ENCODE measurements at regions not wholly inside any gene's neighbourhood (a gene's known extent, or its start where the extent isn't known, plus 50 kb on each side); places are given as distances from the start of the nearest gene placed in this dataset.
"Not testable (repeated sequence)": the region's sequence is repeated elsewhere in the genome, so short reads cannot be mapped to it uniquely, and the experiment has no call there.

DNA sequence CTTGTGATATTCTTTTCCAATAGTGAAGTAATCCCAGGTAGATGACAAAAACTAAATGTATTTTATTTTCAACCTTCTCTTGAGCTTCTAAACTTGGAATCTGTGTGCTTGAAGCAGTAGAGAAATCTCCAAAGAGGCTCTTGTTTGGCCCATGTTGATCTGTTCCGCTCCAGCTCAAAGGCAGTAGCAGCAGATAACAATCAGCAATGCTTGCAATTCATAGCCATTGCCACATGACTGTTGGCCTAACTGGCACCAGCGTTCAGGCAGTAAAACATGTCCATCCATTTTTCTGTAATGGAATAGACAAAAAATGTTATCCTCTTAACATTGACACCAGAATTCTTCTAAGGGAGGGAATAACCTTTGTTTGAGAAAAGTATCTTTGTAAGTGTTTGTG lies 270.7 kb upstream of the MSX2 start:
- no peak for DNase-seq

DNA sequence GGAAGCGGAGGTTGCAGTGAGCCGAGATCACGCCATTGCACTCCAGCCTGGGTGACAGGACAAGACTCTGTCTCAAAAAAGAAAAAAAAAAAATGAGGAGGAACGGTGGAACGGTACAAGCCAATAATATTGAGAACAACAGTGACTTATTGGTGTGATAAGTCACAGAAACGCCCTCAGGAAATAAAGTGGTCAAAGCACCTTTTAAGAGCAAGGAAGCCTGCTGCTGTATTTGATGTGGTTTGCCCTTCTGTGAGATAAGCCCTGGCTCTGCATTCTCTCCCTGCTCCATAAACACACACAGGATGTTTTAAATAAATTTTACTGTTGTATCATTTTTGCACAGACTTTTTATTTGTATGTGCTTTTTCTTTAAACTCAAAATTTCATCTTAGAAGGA lies 269.9 kb upstream of the MSX2 start:
- DNase-seq, result no peak

DNA sequence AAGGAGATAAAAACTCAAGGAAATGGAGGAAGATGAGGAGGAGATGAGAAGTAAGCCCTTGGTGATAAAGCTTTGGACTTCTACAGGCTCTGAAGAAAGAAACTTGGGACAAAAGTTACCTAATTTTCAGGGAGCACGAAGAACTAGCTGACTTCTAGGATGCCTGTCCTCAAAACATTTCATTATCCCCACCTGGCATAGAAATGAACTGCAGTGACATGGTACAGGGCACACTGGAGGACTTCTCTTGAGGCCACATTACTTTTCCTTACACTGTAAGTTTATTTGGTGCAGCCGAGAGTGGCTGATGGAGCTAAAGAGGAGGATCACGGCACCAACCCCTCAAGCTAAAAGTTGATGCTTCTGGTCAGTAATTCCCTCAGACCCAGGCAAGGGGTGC lies 269.5 kb upstream of the MSX2 start:
- DNase-seq, result no peak

DNA sequence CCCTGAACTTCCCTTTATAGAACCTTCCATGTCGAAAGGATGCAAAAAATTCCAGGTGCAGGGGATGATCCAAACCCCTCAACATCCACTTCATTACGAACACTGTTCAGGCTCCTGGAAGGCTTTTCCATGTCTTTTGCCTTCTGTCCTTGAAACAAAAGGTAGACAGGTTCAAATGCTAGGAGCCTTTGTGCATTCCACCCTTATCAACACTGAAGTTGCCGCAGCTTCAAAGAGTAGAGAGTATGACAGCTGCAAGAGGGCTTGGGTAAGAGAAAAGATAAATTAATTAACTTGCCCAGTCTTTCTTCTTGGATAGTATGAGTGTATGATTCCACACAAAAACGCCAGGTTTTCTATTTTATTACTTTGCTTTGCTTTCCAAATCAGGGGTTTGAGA lies 269.1 kb upstream of the MSX2 start:
- no peak for DNase-seq

DNA sequence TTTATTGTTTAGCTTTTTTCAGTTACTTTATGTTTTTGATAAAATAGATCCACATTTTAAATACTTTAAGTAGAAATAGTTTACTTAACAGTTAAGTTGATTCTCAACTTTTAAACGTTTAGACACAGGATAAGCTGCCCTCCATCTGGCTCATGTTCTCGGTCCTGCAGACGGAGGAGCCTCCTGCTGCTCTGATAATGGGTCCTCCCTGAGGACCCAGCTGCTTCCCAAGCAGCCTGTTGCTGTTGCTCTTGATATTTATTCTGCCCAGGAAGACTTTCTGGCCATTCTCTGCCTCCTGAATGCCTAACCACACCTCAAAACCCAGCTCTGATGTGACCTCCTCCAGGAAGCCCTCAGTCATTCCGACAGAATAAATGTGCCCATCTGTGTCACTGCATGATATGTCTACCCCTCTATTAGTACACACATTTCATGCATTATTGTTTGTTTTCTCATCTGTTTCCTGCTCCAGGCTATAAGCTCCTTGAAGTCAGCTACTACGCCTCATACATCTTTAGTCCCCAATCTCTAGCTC lies 267.2 kb upstream of the MSX2 start:
- DNase-seq, result no peak

DNA sequence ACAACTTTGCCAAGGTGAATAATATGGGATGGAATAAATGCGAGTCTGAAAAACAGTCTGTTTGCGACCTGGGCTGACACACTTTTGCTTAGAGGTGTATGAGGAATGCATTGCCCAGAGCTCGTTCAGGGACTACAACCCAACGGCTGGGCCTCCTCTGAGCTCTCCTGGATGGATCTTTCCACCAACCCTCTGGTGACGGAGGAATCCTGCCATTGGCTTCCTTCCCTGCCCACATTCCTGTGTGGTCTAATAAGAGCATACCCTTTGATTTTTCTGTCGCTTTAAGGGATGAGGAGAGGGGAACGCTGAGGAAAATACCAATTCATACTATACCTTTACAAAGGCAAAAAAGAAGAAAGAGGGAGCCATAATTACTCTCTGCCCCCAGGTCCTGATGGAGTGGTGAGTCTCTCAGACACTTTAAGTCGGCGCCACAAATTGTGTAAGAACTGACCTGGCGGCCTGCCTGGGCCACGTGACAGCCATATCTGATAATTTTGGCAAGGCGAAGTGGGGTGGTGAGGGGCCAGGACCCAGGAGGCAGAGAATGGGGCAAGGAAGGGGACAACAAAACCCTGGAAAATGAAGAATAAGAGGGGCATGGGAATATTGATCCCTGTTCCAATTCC lies 265.2 kb upstream of the MSX2 start:
- DNase-seq, result no peak

DNA sequence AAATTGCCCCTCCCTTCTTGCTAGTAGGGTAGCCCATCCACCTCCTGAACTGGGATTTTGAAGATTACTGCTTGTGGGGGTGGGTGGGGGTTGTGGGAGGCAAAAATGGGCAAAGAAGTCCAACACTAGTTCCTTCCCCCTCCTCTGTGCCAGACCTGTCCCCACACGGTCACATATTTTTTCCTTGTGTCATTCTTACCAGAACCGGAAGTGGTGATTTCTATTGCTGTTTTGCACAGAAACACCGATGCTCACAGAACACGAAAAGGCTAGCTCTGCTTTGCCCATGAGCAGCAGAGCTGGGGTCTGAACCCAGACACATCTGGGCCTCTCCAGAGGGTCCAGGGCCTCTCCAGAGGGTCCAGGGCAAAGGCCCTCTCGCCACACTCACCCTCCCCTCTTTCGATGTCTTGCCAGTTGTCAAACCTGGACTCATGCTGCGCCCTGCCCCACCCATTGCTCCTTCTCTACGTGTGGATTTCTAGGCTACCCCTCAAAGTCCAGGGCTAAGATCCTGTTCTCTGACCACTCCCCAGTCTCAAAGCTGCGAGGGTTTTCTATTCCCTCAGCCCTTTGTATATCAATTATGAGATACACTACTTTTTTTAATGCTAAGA lies 264.4 kb upstream of the MSX2 start:
- no peak for DNase-seq

DNA sequence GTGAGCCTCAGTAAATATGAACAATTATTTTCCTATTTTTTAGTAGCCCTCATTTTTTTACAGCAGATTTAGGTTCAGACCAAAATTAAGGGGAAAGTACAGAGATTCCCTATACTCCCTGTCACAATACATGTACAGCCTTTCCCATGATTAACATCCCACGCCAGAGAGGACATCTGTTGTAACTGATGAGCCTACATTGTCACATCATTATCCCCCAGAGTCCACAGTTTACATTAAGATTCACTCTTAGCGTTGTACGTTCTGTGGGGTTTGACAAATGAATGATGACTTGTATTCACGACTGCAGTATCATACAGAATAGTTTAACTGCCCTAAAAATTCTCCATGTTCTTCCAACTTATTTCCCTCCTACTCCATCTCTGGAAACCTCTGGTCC lies 262.3 kb upstream of the MSX2 start:
- DNase-seq, result no peak

DNA sequence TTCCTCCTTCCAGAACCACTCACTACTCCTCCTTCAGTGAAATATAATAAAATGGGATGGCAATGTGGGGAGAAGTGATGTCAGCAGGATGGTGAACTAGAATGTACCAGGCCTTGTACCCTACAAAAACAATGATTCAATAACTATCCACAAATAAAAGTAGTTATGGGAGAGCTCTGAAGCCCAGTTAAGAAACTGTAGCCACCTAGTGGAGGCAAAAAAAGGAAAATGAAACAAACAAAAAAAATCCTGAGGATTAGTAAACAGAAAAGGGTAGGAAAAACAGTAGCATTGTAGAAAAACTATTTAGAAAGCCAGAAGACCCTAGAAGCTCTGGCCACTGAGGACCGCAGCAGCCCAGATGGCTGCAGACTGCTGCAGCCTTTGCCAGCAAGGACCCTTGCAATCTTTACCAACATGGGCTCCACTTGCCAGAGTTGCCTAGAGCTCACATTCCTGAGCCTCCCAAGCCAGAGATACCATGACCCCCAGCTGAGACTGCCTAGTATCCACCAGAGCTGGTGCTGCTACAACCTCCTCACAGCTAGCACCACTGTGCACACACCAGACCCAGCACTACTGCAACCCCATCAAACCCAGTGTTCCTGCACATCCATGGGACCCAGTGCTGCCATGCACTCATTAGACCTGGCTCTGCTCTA lies 259.7 kb upstream of the MSX2 start:
- no peak for DNase-seq

DNA sequence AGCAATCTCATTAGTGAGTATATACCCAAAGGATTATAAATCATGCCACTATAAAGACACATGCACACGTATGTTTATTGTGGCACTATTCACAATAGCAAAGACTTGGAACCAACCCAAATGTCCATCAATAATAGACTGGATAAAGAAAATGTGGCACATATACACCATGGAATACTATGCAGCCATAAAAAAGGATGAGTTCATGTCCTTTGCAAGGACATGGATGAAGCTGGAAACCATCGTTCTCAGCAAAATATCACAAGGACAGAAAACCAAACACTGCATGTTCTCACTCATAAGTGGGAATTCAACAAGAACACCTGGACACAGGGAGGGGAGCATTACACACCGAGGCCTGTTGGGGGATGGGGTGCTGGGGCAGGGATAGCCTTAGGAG lies 252.9 kb upstream of the MSX2 start:
- DNase-seq, result not testable (repeated sequence)

DNA sequence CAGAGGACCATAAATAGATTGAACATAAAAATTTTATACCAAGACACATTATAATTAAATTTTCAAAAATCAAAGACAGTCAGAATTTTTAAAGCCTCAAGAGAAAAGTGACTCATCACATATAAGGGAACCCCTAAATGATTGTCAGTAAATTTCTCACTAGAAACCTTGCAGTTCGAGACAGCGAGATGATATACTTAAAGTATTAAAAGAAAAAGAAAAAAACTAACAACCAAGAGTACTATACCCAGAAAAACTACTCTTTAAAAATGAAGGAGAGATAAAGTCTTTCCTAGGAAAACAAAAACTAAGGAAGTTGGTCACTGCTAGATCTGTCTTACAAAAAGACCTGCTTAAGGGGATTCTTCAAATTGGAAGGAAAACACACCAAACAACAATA lies 251.4 kb upstream of the MSX2 start:
- no peak for DNase-seq

DNA sequence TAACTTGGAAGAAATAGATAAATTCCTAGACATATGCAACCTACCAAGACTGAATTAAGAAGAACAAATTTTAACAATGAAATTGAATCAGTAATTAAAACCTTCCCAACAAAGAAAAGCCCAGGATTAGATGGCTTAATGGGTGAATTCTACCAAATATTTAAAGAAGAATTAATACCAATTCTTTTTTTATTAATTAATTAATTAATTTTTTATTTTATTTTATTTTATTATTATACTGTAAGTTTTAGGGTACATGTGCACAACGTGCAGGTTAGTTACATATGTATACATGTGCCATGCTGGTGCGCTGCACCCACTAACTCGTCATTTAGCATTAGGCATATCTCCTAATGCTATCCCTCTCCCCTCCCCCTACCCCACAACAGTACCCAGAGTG lies 248.4 kb upstream of the MSX2 start:
- not testable (repeated sequence) for DNase-seq

DNA sequence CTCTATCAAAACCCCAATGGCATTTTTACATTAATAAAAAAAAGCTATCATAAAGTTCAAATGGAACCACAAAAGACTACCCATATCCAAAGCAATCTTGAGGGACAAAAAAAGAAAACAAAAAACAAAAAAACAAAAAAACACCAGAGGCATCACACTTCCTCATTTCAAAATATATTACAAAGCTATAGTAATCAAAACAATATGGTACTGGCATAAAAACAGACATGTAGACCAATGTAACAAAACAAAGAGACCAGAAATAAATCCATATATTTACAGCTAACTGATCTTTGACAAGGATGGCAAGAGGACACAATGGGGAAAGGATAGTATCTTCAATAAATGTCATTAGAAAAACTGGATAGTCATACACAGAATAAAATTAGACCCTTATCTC lies 245.1 kb upstream of the MSX2 start:
- DNase-seq, result no peak

DNA sequence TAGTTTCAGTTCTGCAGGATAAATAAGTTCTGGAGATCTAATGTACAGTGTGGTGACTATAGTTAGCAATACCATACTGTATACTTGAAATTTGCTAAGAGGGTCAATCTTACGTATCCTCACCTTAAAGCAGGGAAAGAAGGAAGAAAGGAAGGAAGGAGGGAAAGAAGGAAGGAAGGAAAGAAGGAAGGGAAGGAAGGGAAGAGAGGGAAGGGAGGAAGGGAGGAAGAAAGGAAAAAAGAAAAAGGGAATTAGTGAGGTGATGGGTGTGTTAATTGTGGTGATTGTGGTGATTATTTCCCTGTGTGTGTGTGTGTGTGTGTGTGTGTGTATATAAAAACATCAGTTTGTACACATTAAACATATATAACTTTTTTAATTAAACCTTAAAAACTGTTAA lies 242.6 kb upstream of the MSX2 start:
- no peak for DNase-seq

DNA sequence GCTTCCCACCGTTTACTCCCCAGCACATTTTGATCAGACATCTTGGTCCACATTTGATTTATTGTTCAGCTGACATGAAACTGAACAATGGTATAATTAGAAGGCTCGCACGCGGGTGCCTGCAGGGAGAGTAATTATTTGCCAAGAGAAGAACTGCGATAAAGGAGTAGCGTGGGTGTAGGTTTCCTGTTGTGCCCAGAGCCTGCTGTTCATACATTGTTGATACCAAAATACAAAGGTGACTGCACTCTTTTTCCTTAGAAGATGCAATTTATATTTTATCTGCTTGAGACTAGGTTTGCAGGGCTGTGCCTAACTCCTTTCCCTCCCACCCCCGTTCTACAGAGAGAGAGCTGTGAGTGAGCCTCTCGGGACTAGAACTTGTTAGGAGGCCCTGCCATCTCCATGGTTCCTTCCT lies 241.8 kb upstream of the MSX2 start:
- DNase-seq, result no peak

DNA sequence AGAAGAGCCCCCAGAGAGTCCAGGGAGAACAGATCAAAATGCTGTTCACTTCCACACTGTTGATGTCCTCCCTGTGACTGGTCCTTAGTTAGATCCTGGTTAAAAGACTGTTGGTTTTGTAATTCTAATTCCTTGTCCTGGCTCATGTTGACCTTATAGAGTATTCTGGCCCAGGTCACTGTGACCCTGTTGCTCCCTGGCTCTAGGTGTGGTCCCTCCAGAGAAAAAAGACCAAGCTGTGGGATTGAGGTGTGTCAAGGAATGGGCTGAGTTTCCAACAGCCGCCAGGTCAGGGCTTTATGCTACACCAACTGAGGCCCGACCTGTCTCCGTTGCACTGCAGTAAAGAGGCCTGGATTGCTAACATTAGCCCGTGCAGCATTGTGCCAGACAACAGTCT lies 241.0 kb upstream of the MSX2 start:
- DNase-seq, result no peak

DNA sequence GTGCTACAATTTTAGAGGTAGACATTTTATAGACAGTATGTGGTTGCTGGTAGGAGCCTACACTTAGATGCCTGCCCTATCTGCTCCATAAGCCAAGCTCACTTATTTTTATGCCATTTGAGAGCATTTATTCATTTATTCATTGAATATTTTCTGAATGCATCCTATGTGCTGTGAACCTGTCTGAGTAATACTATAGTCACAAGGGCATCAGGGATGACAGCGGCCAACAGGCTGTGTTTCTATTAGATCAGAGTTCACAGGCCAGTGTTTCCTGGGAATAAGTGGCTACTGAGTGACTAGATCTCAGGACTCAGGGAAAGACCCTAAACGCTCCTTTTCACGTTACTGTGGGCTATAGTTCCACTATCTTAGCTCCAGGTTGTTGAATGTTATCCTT lies 235.2 kb upstream of the MSX2 start:
- DNase-seq, result no peak

DNA sequence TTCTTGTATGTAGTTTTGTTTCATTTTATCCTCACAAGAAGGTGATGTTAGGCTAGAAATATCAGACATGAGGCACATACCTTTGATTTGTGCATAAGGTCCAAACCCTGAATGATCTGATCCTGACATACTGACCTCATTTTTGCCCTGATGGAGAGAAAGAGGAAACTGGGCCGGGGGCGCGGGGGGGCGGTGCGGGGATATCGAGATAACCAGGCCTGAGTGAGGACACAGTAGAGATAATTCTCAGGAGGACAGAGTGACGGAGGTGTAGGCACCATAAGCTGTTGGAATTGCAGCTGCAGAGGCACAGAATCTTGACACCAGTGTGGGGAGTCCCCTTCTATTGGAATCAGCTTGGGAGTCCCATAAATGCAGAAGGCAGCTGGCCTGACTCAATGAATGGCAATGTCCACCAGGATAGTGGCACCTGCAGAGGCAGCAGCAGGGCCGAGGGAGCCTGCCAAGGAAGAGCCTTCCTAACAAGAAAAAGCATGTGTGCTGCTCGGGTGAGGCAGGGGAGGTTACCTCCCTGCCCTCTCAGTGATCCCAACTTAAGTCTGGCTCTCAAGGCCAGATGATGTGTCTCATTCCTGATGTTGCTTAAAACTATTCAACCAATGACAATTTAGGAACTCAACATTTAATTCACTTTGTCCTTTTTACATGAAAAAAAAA lies 234.3 kb upstream of the MSX2 start:
- DNase-seq, result no peak

DNA sequence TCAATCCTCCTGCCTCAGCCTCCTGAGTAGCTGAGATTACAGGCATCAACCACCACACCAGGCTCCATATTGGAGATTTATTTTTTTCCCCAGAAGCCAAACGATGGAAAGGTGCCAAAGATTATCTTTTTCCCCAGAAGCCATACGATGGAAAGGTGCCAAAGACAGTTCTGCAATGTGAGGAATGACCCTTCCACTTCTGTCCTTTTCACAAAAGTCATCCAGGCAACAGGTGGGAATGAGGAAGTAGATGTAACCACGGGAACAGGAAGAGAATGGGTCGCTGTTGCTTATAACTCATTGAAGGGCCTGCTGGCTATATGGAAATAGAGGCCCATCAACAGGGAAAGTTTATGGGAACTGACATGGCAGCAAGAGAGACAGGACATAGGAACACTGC lies 233.7 kb upstream of the MSX2 start:
- DNase-seq, result no peak

DNA sequence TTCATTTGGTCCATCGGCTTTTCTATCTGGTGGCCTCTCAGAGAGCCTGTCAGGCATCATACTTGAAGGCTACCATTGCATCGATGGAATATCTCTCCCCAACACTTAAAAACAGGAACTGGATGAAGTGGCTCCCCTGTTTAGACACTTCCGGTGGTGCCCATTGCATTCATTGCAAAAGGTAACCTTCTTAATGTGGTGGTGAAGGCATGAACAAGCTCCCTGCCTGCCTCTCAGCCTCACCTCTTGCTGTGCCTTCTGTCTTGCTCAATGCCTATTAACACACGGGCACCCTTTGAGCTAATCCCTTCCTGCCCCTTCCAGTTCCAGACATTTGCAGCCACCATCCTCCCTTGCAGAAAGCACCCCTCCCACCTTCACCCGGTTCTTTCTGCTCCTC lies 233.1 kb upstream of the MSX2 start:
- no peak for DNase-seq

DNA sequence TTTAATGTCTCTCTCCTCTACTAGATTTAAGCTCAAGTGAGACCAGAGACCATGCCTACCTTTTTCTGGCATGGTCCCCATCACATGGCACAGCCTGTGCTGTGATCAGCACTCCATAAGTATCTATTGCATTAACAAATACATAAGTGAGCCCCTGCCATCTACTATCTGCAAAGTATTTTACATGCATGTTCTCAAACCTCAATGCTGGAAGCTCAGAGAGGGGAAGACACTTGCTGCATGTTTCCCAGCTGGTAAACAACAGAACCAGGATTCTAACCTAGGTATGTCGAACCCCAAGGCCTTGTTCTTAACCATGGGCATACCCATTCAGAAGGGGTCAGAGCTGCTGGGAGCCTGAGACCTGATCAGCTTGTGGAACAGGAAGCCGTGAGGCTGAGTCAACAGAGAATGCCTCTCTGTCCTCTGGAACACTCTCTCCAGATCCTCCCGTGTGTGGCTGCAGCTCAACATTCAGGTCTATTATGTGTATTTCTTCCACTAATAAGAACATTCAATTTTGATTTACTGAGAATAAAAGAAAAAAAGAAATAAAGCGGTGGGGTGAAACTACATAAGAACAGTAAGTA lies 232.5 kb upstream of the MSX2 start:
- no peak for DNase-seq

DNA sequence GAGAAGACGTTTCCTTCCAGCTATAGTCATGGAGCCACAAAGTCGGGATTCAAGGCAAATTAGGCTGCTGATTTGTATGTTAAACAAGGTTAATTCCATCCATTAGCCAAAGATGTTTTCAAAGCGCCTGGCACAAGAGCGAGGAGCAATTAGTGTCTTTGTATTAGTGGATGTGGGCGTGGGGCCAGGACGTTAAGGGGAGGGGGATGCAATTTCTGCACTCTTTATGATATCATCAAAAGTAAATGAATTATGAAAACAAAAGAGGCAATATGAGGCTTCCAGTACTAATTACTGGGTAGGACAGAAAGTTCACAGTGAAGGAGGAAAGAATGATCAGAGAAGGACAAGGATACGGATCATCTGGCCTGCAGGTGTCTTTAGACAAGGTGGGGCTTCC lies 230.9 kb upstream of the MSX2 start:
- no peak for DNase-seq

DNA sequence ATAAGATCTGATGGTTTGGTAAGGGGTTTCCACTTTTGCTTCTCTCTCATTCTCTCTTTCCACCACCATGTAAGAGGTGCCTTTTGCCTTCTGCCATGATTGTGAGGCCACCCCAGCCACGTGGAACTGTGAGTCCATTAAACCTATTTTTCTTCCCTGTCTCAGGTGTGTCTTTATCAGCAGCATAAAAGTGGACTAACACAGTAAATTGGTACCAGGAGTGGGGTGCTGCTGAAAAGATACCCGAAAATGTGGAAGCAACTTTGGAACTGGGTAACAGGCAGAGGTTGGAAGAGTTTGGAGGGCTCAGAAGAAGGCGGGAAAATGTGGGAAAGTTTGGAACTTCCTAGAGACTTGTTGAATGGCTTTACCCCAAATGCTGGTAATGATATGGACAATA lies 226.4 kb upstream of the MSX2 start:
- not testable (repeated sequence) for DNase-seq

DNA sequence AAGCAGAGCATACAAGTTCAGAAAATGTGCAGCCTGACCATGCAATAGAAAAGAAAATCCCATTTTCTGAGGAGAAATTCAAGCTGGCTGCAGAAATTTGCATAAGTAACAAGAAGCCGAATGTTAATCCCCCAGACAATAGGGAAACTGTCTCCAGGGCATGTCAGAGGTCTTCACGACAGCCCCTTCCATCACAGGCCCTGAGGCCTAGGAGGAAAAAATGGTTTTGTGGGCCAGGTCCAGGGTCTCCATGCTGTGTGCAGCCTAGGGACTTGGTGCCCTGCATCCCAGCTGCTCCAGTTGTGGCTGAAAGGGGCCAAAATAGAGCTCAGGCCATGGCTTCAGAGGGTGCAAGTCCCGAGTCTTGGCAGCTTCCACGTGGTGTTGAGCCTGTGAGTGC lies 225.8 kb upstream of the MSX2 start:
- not testable (repeated sequence) for DNase-seq

Data from suppressor macrophage treated with lipopolysaccharide for 1 hour (primary cell).